ENCODE measurements at regions not wholly inside any gene's neighbourhood (a gene's known extent, or its start where the extent isn't known, plus 50 kb on each side); places are given as distances from the start of the nearest gene placed in this dataset.
"Not testable (repeated sequence)": the region's sequence is repeated elsewhere in the genome, so short reads cannot be mapped to it uniquely, and the experiment has no call there.

GRCh38 chr1:233473549-233474204 is 140.2 kb upstream of the KCNK1 start:
- no peak for DNase-seq (ENCODE audit: low read depth in 3 of 3)

- DNase-seq (ENCODE audit: low read depth in 3 of 3): no peak
These were observed 136.5 kb upstream of the KCNK1 start for GRCh38 chr1:233477359-233477758.

- DNase-seq (ENCODE audit: low read depth in 3 of 3): no peak
These were observed 135.3 kb upstream of the KCNK1 start for GRCh38 chr1:233478611-233479010.

- DNase-seq (ENCODE audit: low read depth in 3 of 3): no peak
These were observed 134.6 kb upstream of the KCNK1 start for GRCh38 chr1:233479110-233479890.

- no peak for DNase-seq (ENCODE audit: low read depth in 3 of 3)
These were observed 133.7 kb upstream of the KCNK1 start for GRCh38 chr1:233480198-233480597.

GRCh38 chr1:233482388-233482787 is 131.5 kb upstream of the KCNK1 start:
- DNase-seq (ENCODE audit: low read depth in 3 of 3): no peak

- DNase-seq (ENCODE audit: low read depth in 3 of 3): no peak
These were observed 128.5 kb upstream of the KCNK1 start for GRCh38 chr1:233485385-233485784.

- DNase-seq (ENCODE audit: low read depth in 3 of 3): no peak
These were observed 128.0 kb upstream of the KCNK1 start for GRCh38 chr1:233485809-233486398.

GRCh38 chr1:233487408-233487807 is 126.5 kb upstream of the KCNK1 start:
- DNase-seq (ENCODE audit: low read depth in 3 of 3): no peak

- DNase-seq (ENCODE audit: low read depth in 3 of 3): no peak
These were observed 124.5 kb upstream of the KCNK1 start for GRCh38 chr1:233489411-233489810.

GRCh38 chr1:233490488-233490887 is 123.4 kb upstream of the KCNK1 start:
- DNase-seq (ENCODE audit: low read depth in 3 of 3): no peak

- no peak for DNase-seq (ENCODE audit: low read depth in 3 of 3)
These were observed 121.8 kb upstream of the KCNK1 start for GRCh38 chr1:233491953-233492620.

- DNase-seq (ENCODE audit: low read depth in 3 of 3): no peak
These were observed 116.9 kb upstream of the KCNK1 start for GRCh38 chr1:233496993-233497392.

GRCh38 chr1:233497679-233498078 is 116.2 kb upstream of the KCNK1 start:
- no peak for DNase-seq (ENCODE audit: low read depth in 3 of 3)

GRCh38 chr1:233500106-233500505 is 113.8 kb upstream of the KCNK1 start:
- DNase-seq (ENCODE audit: low read depth in 3 of 3): no peak

GRCh38 chr1:233503366-233503954 is 110.4 kb upstream of the KCNK1 start:
- DNase-seq (ENCODE audit: low read depth in 3 of 3): no peak

- no peak for DNase-seq (ENCODE audit: low read depth in 3 of 3)
These were observed 108.8 kb upstream of the KCNK1 start for GRCh38 chr1:233505130-233505529.

- not testable (repeated sequence) for DNase-seq (ENCODE audit: low read depth in 3 of 3)
These were observed 108.0 kb upstream of the KCNK1 start for GRCh38 chr1:233505889-233506288.

- DNase-seq (ENCODE audit: low read depth in 3 of 3): no peak
These were observed 104.4 kb upstream of the KCNK1 start for GRCh38 chr1:233509526-233509925.

GRCh38 chr1:233512538-233512937 is 101.4 kb upstream of the KCNK1 start:
- no peak for DNase-seq (ENCODE audit: low read depth in 3 of 3)

- DNase-seq (ENCODE audit: low read depth in 3 of 3): no peak
These were observed 100.5 kb upstream of the KCNK1 start for GRCh38 chr1:233513431-233513830.

GRCh38 chr1:233514946-233515391 is 98.9 kb upstream of the KCNK1 start:
- no peak for DNase-seq (ENCODE audit: low read depth in 3 of 3)
